ENCODE measurements at regions not wholly inside any gene's neighbourhood (a gene's known extent, or its start where the extent isn't known, plus 50 kb on each side); places are given as distances from the start of the nearest gene placed in this dataset.

GRCh38 chr5:63687854-63688516 is 274.3 kb downstream of the HTR1A start:
- no peak overlapping the region for H3K27ac ChIP-seq (ENCODE audit: low read depth, low read length, poor library complexity, severe bottlenecking)
- ChIA-PET POLR2A (no interaction called here), CTCF (ENCODE audit: unreplicated experiment) (no interaction called here)
- no peak overlapping the region for H3K4me2 ChIP-seq (ENCODE audit: low read length)
- H3K36me3 ChIP-seq (ENCODE audit: insufficient read depth, low read length): no peaks in the 10 kb centered on the region
- H2AFZ ChIP-seq (ENCODE audit: low read length): no peak overlapping the region
- DNase-seq (ENCODE audit: low spot score): no peak
- no peaks in the 10 kb centered on the region for H3K9me3 ChIP-seq (ENCODE audit: low read length)
- H3K79me2 ChIP-seq (ENCODE audit: insufficient read depth, low read depth, low read length): no peaks in the 10 kb centered on the region
- intact Hi-C loops (cut with micrococcal nuclease; ENCODE audit: unreplicated experiment): no loop called here
- no TSS peak for BruUV-seq (replicated peaks)
- no peaks in the 10 kb centered on the region for H4K20me1 ChIP-seq (ENCODE audit: insufficient read depth, low read length)
- H3K9me2 ChIP-seq (ENCODE audit: insufficient read depth, low read length): no peaks in the 10 kb centered on the region
- TF ChIP-seq CTCF (conservative IDR thresholded peaks at IDR 0.05; ENCODE audit: low read length) (no peak), EZH2phosphoT487 (IDR thresholded peaks at IDR 0.05; ENCODE audit: borderline replicate concordance, low read depth, low read length) (no peak)
- H3K4me3 ChIP-seq (ENCODE audit: low read depth, low read length, poor library complexity, severe bottlenecking): no peak overlapping the region
- H3K4me1 ChIP-seq (ENCODE audit: insufficient read depth, low read length, poor library complexity, severe bottlenecking): no peaks in the 10 kb centered on the region

GRCh38 chr5:63686938-63687337 is 275.3 kb downstream of the HTR1A start:
- H3K4me2 ChIP-seq (ENCODE audit: low read length): no peak overlapping the region
- CTCF ChIA-PET (ENCODE audit: unreplicated experiment): no interaction called here
- no peak for DNase-seq (ENCODE audit: low spot score)
- no peaks in the 10 kb centered on the region for H3K79me2 ChIP-seq (ENCODE audit: insufficient read depth, low read depth, low read length)
- H3K27ac ChIP-seq (ENCODE audit: low read depth, low read length, poor library complexity, severe bottlenecking): no peak overlapping the region
- H4K20me1 ChIP-seq (ENCODE audit: insufficient read depth, low read length): no peaks in the 10 kb centered on the region
- H2AFZ ChIP-seq (ENCODE audit: low read length): no peak overlapping the region
- H3K9me2 ChIP-seq (ENCODE audit: insufficient read depth, low read length): no peaks in the 10 kb centered on the region
- POLR2A ChIA-PET: no interaction called here
- no peaks in the 10 kb centered on the region for H3K4me1 ChIP-seq (ENCODE audit: insufficient read depth, low read length, poor library complexity, severe bottlenecking)
- H3K36me3 ChIP-seq (ENCODE audit: insufficient read depth, low read length): no peaks in the 10 kb centered on the region
- H3K9me3 ChIP-seq (ENCODE audit: low read length): no peaks in the 10 kb centered on the region
- TF ChIP-seq EZH2phosphoT487 (IDR thresholded peaks at IDR 0.05; ENCODE audit: borderline replicate concordance, low read depth, low read length) (no peak), CTCF (conservative IDR thresholded peaks at IDR 0.05; ENCODE audit: low read length) (no peak)
- intact Hi-C loops (cut with micrococcal nuclease; ENCODE audit: unreplicated experiment): no loop called here
- H3K4me3 ChIP-seq (ENCODE audit: low read depth, low read length, poor library complexity, severe bottlenecking): no peak overlapping the region
- BruUV-seq (replicated peaks): no TSS peak

GRCh38 chr5:63686181-63686580 is 276.1 kb downstream of the HTR1A start:
- BruUV-seq (replicated peaks): no TSS peak
- no peak overlapping the region for H2AFZ ChIP-seq (ENCODE audit: low read length)
- intact Hi-C loops (cut with micrococcal nuclease; ENCODE audit: unreplicated experiment): no loop called here

More at GRCh38 chr5:63686181-63686580, 276.1 kb downstream of the HTR1A start:
- POLR2A ChIA-PET: no interaction called here
- H3K79me2 ChIP-seq (ENCODE audit: insufficient read depth, low read depth, low read length): no peaks in the 10 kb centered on the region
- no peak for TF ChIP-seq CTCF (conservative IDR thresholded peaks at IDR 0.05; ENCODE audit: low read length)
- TF ChIP-seq EZH2phosphoT487 (IDR thresholded peaks at IDR 0.05; ENCODE audit: borderline replicate concordance, low read depth, low read length): no peak
- H3K4me1 ChIP-seq (ENCODE audit: insufficient read depth, low read length, poor library complexity, severe bottlenecking): no peaks in the 10 kb centered on the region
- no peaks in the 10 kb centered on the region for H3K36me3 ChIP-seq (ENCODE audit: insufficient read depth, low read length)
- DNase-seq (ENCODE audit: low spot score): no peak
- no peak overlapping the region for H3K4me2 ChIP-seq (ENCODE audit: low read length)
- no peaks in the 10 kb centered on the region for H3K9me2 ChIP-seq (ENCODE audit: insufficient read depth, low read length)
- no peaks in the 10 kb centered on the region for H4K20me1 ChIP-seq (ENCODE audit: insufficient read depth, low read length)
- no peak overlapping the region for H3K4me3 ChIP-seq (ENCODE audit: low read depth, low read length, poor library complexity, severe bottlenecking)
- H3K27ac ChIP-seq (ENCODE audit: low read depth, low read length, poor library complexity, severe bottlenecking): no peak overlapping the region
- no peaks in the 10 kb centered on the region for H3K9me3 ChIP-seq (ENCODE audit: low read length)
- CTCF ChIA-PET (ENCODE audit: unreplicated experiment): no interaction called here
